ENCODE measurements at regions not wholly inside any gene's neighbourhood (a gene's known extent, or its start where the extent isn't known, plus 50 kb on each side); places are given as distances from the start of the nearest gene placed in this dataset.

DNA sequence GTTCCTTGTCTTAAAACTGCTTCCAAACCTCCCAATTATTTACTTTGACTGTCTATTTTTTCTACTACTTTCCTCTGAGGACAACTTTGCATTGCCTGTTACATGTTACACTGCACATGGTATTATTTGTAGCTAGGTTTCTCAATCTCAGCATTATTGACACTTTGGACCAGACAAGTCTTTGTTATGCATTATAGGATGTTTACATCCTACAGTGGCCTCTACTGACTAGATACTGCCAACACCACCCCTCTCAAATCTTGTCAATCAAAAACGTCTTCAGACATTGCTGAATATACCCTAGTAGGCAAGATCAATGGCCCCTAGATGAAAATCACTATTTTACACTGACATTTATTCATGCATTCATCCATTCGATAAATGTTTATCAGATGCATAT, 129.6 kb upstream of the DNAJC10 start:
- H3K9me3 ChIP-seq, result no peaks in the 10 kb centered on the region
- DNase-seq, result no peak
- no peak for ATAC-seq
- no peak overlapping the region for H3K4me3 ChIP-seq
- intact Hi-C loops (cut with DNase I, micrococcal nuclease), result no loop called here
- H3K36me3 ChIP-seq (ENCODE audit: low read depth), result no peaks in the 10 kb centered on the region
- TF ChIP-seq, protein P1, sequence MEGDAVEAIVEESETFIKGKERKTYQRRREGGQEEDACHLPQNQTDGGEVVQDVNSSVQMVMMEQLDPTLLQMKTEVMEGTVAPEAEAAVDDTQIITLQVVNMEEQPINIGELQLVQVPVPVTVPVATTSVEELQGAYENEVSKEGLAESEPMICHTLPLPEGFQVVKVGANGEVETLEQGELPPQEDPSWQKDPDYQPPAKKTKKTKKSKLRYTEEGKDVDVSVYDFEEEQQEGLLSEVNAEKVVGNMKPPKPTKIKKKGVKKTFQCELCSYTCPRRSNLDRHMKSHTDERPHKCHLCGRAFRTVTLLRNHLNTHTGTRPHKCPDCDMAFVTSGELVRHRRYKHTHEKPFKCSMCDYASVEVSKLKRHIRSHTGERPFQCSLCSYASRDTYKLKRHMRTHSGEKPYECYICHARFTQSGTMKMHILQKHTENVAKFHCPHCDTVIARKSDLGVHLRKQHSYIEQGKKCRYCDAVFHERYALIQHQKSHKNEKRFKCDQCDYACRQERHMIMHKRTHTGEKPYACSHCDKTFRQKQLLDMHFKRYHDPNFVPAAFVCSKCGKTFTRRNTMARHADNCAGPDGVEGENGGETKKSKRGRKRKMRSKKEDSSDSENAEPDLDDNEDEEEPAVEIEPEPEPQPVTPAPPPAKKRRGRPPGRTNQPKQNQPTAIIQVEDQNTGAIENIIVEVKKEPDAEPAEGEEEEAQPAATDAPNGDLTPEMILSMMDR (IDR thresholded peaks at IDR 0.05), result no peak
- H3K4me1 ChIP-seq (ENCODE audit: low read depth), result no peaks in the 10 kb centered on the region

DNA sequence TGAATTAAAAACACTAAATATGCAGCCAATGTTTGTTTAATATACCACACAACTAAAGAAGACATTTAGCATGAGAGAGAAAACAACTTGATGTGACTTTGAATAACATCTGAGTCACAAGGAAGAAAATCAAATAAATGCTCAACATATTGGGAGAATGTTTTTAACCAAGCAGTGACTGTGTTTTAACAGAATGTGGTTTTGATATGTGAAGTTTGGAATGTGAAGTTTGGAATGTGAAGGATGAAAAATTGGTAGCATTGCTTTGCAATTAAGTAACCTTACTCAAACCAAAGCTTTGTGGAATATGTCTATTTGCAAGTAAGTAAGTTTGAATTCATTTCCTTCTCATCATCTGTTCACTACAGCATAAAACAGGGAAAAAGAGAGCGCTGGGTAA, 128.2 kb upstream of the DNAJC10 start:
- ATAC-seq (no peak), DNase-seq (no peak)
- H3K4me3 ChIP-seq, result no peak overlapping the region
- no peaks in the 10 kb centered on the region for H3K36me3 ChIP-seq (ENCODE audit: low read depth)
- H3K4me1 ChIP-seq (ENCODE audit: low read depth), result no peaks in the 10 kb centered on the region
- intact Hi-C loops (cut with DNase I, micrococcal nuclease), result no loop called here
- no peaks in the 10 kb centered on the region for H3K9me3 ChIP-seq
- TF ChIP-seq, protein P1 (IDR thresholded peaks at IDR 0.05), result no peak

DNA sequence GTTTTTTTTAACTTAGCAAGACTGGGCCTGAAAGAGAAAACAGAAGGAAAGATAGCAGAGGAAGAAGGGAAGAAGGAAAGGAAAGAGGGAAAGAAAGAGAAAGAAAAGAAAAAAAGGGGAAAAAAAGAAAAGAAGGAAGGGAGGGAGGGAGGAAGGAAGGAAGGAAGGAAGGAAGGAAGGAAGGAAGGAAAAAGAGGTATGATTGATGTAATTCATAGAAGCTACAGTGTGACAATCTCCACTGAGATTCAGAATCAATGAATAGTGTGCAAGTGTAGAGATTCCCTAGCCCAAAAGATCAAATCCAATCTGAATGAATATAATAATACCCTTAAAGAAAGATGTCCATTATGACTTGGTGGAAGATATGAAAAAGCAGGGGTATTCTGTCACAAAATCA, 126.9 kb upstream of the DNAJC10 start:
- intact Hi-C loops (cut with DNase I, micrococcal nuclease), result no loop called here
- Histone ChIP-seq H3K36me3 (ENCODE audit: low read depth) (no peaks in the 10 kb centered on the region), H3K4me3 (no peak overlapping the region), H3K4me1 (ENCODE audit: low read depth) (no peaks in the 10 kb centered on the region), H3K9me3 (no peaks in the 10 kb centered on the region)
- ATAC-seq (no peak), DNase-seq (no peak)
- TF ChIP-seq, protein P1 (IDR thresholded peaks at IDR 0.05), result no peak

DNA sequence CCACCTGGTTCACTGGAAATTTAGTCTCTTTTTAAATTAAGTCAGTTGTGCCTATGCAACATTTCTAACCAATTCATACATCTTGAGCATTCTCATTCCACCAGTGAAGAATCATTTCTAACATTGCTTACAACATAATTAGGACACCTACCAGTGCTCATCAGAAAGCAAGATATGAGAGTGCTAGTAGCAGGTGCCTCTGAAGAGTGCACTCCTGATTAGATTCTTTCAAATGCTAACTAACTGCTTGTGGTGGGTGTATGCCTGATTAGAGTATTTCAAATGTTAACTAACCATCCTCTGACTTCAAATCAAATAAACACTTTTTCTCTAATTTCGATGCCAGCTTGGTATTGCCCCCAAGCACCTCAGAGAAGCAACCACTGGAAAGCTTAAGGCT, 124.3 kb upstream of the DNAJC10 start:
- Histone ChIP-seq H3K4me3 (no peak overlapping the region), H3K9me3 (no peaks in the 10 kb centered on the region), H3K4me1 (ENCODE audit: low read depth) (no peaks in the 10 kb centered on the region), H3K36me3 (ENCODE audit: low read depth) (no peaks in the 10 kb centered on the region)
- TF ChIP-seq, protein P1 (IDR thresholded peaks at IDR 0.05), result no peak
- intact Hi-C loops (cut with DNase I, micrococcal nuclease), result no loop called here
- no peak for ATAC-seq
- DNase-seq, result no peak

DNA sequence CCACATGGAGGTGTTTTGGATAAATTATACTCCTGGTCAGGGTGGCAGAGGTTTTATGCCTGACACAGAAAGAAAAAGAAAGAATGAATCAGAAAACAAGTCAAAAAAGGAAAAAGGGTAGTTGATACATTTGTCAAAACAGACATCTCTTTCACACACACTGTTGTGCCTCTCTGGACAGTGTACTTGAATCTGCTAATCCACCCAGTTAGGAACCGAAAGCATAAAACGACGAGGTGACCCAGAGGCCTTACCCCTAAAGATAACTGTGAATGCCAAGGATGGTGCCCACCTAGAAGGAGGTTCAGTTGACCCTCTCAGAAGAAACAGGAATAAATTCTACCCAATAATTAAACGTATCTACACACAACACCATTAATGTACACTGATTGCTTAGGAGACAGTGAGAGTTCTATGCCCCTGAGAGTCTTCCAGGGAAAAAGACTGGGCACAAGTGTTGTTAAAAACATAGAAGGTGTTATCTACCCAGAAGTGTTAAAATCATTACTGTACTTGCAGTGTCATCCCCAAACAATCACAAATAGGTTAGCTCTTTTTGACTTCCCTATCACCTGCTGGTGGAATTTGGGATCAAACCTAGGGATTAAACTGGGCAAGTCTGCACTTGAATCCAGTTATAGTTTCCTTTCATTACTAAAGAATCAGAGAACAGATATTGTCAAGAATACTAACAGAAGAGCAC, 123.2 kb upstream of the DNAJC10 start:
- H3K4me3 ChIP-seq, result no peak overlapping the region
- no peaks in the 10 kb centered on the region for H3K9me3 ChIP-seq
- no peaks in the 10 kb centered on the region for H3K4me1 ChIP-seq (ENCODE audit: low read depth)
- ATAC-seq (no peak), DNase-seq (no peak)
- TF ChIP-seq, protein P1 (IDR thresholded peaks at IDR 0.05), result no peak
- H3K36me3 ChIP-seq (ENCODE audit: low read depth), result no peaks in the 10 kb centered on the region
- intact Hi-C loops (cut with DNase I, micrococcal nuclease), result no loop called here

All from mucosa of descending colon (tissue), 3 donors.